GM15510 (cell line): ENCODE measurements at regions not wholly inside any gene's neighbourhood (a gene's known extent, or its start where the extent isn't known, plus 50 kb on each side); places are given as distances from the start of the nearest gene placed in this dataset.

ENCODE experiments used
- POLR2A ChIP-seq: IDR thresholded peaks from 3 replicates; pipeline ENCODE4 v1.6.1; 2011; ENCODE audit warnings: borderline replicate concordance; ENCODE audit not compliant: insufficient read length; ENCODE audit errors: extremely low read depth

DNA sequence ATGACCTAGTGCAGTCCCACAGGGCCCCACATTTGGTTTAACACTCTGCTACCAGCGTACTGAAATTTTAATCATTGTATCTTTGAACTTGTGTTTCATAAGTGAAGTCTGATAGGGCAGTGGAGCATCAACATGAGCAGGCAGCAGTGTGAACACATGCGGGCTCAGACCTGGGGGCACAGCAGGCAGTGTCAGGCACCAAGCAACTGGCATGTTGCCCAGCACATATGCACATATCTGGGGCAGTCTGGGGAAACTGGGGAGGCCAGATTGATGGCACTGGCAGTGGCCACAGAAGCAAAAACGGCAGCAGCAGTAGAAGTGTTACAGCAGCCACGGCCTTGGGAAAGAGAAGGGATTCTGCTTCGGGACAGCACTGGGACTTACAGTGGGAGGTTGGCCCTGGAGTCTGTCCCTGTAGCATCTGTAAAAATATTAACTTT, 353.9 kb upstream of the KCNMB2 start:
- no peak for TF ChIP-seq POLR2A

DNA sequence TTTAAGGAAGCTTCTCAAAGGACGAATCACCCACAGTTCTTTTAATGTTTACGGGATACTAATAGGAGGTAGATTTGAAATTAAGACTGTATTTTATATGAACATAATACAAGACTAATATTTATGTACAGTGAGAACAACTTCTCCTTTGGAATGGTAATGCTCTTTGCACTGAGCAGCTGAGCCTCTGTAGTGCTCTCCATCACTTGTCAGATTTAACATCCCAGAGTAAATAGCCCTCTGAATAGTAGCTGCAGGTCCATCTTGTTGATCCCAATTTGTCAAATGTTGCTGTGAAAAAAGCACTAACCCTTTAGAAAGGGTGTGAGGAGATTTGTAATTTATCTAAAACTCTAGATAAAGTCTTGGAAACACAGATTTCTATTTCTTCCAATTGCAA, 351.4 kb upstream of the KCNMB2 start:
- TF ChIP-seq POLR2A: no peak

DNA sequence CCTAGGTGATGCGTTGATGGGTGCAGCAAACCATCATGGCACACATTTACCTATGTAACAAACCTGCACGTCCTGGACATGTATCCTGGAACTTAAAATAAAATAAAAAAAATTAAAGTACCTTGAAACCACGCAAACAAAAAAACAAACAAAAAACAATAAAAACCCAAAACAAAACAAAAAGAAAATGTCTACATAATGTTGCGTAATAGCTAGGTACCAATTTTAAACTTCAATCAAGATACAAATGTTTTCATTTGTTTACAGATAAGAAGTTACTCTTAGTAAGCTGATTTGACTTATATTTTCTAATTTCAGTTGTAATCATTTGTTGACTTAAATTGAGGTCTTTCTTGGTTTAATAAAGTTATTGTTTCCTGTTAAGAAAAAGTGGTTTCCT, 349.6 kb upstream of the KCNMB2 start:
- TF ChIP-seq POLR2A: no peak

DNA sequence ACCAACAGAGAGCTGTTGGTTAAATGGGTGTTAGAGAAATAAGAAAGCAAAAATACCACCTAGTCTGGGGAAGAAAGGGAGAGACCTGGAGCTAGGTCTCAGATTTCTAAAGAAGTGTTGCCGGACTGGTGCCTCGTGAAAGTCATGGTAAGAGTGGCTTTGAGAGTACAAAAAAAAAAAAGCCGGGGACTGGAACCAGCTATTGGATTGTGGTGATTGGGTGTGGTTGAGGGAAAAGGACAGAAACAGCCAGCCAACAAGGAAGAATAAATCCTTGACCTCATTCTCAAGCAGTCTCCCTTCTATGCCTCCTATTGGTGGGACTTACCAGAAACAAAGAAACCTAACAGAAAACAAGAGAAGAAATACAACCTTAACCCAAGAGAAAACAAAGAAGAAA, 346.4 kb upstream of the KCNMB2 start:
- no peak for TF ChIP-seq POLR2A

DNA sequence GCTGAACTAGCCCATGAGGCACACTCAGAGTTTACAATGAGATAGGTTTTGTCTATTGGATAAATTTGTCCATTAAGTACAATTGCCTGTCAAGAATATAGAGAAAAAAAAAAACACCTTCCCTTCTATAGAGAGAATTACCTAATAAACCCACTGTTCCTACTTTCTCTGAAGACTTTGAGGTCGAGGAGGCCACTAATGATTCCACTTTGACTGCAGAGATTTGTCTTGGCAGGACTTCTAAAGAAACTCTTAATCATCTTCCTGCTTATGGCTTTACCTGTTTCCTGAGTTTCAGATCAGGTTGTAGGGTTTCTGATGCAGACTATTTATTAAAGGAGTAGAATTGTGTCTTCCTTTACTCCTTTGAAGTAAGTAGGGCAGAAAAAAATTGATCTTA, 342.4 kb upstream of the KCNMB2 start:
- TF ChIP-seq POLR2A: no peak

DNA sequence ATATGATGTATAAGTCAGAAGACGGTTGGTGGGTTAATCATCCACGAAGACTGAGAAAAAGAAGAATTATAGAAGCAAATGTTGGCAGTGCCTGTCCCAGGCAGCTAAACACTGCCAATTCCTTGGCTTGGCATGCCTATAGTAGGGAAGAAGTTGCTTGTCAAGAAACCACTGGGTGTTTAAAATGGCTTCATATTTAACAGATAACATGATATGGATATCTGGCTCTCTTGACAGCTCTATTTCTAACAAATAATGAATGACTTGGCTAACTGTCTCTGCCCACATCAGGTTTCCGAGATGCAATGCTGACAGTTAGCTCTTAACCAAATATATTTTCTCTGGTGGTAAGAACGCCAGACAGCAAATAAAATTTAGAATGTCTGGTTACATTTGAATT, 341.7 kb upstream of the KCNMB2 start:
- TF ChIP-seq POLR2A: no peak

DNA sequence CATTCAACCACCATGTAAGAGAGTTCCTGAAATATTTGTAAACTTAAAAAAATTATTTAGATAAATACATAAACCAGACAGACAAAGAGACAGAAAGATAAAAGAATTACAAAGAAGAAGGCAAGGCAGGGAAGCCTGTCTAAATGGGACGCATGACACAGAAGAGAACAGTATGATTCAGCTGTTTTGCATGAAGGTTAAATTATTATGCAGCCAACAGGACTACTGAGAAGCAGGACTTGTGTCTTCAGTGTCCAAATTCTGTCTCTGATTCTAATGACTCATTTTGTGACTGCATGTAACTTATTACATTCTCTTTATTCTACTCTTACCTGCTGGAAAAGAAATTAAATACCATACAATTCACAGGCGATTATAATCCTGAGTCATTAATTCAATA, 340.4 kb upstream of the KCNMB2 start:
- TF ChIP-seq POLR2A: no peak

DNA sequence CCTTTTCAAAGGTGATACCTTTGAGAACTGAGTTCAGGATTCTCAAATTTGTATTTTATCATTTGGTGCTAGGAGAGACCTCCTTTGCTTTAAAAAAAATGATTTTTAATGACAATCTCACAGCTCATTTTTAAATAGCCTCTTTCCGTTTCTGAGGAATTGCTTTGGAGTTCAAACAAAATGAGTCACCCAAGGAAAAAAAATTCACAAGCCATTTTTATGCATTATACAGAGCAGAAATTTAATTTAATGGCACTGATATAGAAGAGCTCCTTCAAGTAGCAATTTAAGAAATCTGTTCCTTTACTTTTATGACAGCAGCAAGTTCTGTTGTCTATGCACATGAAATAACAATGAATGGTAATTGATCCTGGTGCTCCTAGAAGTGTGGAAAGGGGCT, 337.9 kb upstream of the KCNMB2 start:
- TF ChIP-seq POLR2A: no peak

DNA sequence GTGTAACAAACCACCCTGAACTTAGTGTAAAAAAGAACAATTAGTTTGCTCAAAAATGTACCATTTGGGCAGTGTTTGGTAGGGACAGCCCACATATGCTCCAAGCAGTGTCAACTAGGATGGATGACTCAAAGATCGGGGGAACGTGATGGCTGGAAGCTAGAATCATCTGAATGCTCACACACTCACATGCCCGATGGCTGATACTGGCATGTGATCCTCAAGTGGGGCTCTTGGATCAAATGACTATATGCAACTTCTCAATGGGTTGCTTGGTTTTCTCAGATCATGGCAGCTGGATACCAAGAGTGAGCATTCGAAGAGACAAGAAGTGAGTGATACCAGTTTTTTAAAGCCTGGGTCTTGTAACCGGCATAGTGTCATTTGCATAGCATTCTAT, 335.9 kb upstream of the KCNMB2 start:
- TF ChIP-seq POLR2A: no peak

DNA sequence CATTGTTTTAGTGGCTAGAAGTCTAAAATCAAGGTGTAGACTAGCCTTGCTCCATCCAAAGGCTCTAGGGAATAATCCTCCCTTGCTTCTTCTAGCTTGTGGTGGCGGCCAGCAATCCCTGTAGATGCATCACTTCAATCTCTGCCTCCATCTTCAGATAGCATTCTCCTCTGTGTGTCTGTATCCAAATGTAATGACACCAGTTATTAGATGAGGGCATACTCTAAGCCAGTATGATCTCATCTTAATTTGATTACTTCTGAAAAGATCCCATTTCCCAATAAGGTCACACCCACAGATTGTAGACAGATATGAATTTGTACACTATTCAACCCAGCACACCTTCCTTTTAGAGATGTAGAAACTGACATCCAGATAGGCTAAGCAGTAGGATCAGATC, 334.5 kb upstream of the KCNMB2 start:
- TF ChIP-seq POLR2A: no peak

DNA sequence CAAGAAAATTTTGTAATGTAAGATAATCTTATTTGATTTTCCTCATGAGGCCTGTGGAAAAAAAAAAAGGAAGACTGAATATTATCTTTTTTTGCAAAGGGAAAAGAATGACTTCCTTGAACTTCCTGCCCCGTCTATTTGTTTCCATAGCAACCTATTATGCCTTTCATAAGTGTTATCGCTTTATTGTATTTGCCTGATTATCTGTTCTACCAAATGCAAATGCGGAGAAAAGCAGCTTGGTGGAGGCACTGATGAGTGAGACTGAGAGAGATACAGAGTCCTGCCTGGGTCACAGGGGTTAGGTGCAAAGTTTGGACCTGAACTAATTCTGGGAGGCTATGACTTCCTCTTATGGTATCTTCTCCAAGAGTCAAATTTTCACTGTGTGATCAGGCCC, 334.0 kb upstream of the KCNMB2 start:
- TF ChIP-seq POLR2A: no peak

DNA sequence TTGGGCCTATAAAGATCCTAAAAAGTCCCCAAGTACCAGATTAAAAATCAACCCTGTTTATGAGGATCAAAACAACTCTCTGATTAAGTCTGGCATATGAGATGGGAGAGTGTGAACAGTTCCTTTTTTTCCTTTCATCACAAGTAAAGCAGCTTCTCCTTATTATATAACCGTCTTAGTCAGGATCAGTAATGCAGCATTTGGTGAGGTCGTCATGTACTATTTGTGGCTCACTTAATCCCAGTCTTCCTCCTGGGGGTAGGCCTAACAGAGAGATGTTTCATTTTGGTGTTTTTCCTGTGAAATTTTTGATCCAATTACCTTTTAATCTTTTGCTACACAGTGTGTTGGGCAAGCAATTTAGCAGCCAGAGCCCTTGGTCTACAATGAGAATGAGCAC, 333.1 kb upstream of the KCNMB2 start:
- no peak for TF ChIP-seq POLR2A

DNA sequence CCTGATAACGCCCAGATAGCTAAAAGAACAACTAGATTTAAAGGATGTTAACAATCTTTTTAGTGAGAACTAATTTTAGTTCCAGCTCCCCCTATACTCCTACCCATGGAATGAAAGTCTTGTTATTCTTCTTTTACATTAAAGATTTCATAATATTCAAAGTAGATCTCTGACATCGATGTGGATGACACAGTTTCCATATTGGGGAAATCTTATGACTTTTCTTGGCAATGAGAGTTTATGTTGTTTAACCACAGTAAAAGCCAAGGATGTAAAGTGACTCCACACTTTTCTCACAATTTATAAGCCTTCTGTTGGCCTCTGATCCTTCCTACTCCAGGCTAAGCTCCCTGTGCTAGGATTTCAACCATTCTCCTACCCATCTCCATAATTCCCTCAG, 332.6 kb upstream of the KCNMB2 start:
- no peak for TF ChIP-seq POLR2A

DNA sequence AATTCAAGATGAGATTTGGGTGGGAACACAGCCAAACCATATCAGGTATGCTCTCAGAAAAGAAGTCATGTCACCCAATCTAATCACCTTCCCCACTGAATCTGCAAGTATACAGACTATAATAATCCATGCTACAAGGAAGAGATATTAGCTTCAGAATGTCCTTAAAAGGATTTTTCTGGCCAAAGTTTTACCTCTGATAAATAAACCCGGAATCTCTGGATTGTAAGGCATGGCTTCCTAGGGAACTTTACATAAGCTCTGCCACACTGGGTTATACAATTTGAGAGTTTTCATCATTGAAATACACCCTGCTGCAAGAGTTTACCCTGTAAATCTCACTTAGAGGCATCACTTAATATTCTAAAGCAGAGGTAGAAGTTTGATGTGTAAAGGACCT, 330.5 kb upstream of the KCNMB2 start:
- TF ChIP-seq POLR2A: no peak

DNA sequence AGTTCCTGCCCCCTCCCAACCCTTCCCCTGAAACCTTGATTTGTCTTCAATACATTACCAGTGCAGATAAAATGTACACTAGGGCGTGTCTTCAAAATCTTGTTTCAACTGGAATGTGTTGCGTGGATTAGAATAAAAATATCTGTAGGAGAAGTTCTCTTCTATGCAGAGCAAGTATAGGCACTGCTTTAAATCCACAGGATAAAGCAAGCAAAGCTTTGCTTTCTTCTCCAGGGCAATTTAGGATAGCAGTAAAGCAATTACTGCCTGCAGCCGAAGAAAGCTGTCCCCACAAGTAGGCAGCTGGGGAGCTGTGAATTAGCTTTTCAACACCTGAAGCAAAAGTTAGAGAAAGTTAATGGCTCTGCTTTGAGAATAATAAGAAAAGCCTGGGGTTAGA, 329.7 kb upstream of the KCNMB2 start:
- TF ChIP-seq POLR2A: no peak

DNA sequence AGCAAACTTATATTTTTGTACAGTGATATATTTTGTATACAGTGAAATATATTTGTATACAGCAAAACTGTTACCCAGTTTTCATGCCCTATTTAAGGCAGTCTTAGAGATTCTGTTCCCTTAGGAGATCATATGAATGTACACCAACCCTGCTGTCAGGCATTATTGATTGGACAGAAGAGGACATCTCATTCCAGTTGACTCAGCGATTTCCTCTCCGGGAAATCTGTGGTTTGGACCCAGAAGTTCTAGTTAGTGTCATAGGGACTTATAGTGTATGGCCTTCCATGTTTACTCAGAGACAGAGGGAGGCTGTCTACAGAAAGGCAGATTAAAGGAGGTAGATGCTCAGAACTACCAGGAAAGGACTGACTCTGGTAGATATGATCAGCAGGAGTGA, 318.8 kb upstream of the KCNMB2 start:
- no peak for TF ChIP-seq POLR2A

DNA sequence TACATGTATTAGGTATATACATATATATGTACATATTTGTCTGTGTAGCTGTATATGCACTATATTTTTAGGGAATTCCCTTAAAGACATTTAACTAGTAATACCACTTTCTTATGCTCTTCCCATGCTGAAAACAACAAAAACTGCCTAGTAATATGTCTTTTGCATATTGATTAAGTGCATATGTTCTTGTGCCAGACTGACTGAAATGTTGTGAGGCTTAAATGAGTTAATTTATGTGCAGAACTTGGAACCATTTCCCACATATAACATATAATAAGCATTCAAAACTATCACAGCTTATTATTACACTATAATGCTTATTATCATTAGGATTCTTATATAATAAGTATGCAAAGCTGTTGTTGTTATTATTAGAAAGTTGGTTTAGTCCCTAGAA, 318.0 kb upstream of the KCNMB2 start:
- no peak for TF ChIP-seq POLR2A
